SW 1271 (cell line): ENCODE measurements at regions not wholly inside any gene's neighbourhood (a gene's known extent, or its start where the extent isn't known, plus 50 kb on each side); places are given as distances from the start of the nearest gene placed in this dataset.

Source experiments
- DNase-seq, 2 experiments: peaks; one replicate each; lab custom pipeline; 2025; lab: John Stamatoyannopoulos, UW

GRCh38 chr1:14190508-14190907, 408.0 kb upstream of the KAZN start:
- DNase-seq, result no peak

DNA sequence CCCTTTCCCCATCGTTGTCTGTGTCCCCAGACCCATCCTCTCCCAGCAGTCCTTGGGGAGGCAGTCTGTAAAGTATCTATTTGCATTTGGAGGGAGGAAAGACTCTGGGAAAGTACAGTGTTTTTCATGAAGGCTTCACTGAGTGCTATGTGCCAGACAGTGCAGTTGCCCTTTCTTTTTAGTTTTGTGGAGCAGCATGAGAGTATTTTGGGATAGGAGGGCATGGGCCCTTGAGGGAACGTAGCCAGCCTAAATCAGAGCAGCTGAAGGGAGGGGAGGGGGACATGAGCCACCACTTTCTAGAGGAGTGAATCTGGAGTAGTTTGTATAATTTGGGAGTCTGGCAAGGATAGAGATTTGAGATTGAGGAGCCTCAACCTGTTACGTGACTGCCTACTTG, 404.0 kb upstream of the KAZN start:
- DNase-seq, result no peak

- no peak for DNase-seq
Observed at GRCh38 chr1:14205066-14205465, 393.4 kb upstream of the KAZN start.

- no peak for DNase-seq
Observed at GRCh38 chr1:14215151-14215550, 383.3 kb upstream of the KAZN start.

DNA sequence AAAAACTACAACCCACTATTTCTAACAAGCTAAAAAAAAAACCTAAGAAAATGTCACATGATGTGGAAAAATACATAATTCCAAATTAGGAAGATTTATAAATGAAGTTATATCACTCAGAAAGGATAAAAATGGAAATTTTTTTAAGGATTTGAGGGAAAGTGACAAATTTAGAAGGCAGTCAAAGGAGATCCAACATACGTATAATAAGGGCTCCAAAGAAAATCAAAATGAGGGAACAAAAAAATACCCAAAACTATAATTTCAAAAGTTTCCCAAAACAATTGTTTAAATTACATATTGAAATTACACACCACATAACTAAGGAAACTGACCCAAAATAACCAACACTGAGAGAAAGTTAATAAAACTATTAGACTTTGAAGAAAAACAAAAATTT, 381.1 kb upstream of the KAZN start:
- DNase-seq, result no peak

DNA sequence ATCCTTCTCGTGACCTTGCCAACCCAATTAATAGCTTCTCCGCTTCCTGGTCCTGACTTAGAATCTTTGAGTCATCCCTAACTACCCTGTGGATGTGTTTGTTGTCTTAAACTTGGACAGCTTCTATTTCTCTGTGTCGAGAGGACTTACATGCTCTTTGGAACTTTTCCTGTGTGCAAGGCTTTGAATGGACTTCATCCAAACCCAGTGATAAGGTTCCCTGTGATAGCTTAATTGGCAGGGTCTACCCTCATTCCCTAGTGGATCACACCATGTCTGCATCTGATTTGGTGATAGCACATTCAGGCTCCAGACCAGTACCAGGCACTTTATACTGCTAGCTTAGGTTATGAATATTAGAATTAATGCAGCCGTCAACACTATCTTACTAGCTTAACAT, 378.2 kb upstream of the KAZN start:
- DNase-seq, result no peak

DNA sequence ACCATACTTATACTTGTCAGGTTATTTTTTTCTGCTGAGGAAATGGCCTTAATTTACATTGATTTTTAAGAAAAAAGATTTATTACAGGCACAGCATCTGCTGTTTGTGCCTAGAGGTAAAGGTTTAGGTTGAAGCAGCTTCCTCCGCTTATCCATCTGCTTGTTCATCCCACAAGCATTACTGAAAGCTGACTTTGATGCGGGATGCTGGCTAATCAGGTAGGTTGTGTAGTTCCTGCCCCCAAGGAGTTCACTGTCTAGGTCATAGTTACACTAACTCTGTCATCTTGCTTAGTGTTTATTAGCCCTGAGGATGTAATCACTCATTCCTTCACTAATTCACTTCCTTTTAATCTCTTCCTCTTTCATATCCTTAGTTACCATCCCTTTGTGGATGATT, 377.7 kb upstream of the KAZN start:
- DNase-seq, result no peak

DNA sequence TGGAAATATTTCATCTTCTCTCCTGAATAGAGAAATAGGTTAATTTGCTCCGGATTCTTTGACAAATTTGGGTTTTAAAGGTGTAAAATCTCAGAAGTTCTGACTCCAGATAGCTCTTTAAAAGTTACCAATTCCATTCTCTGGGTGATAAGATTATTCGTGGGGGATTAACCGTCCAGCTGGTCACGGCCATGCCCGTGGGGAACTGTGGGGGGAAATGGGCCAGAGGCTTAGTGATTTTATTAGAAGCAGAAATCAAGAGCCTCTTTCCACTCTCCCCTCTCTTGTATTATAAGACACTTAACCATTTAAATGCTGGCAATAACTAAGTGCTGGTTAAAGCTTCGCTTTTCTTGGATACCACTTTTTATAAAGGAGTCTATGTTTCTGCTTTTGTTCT, 376.4 kb upstream of the KAZN start:
- no peak for DNase-seq

- DNase-seq, result no peak
Observed at GRCh38 chr1:14228677-14229076, 369.8 kb upstream of the KAZN start.

DNA sequence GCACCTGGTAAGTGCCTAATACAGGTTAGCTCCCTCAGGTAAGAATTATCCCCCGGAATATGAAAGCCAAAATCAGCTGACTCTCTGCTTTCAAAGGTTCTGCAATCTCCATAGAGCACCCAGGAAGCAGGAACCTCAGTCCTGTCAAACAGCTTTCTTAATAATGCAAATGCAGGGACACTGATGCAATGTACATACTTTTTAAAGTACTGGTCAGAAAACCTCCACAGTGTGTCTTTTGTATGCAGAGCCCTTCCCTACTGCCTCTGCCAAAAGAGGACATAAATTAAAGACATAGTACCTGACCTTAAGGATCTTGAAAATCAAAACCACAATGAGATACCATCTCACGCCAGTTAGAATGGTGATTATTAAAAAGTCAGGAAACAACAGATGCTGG, 365.0 kb upstream of the KAZN start:
- DNase-seq, result no peak

DNA sequence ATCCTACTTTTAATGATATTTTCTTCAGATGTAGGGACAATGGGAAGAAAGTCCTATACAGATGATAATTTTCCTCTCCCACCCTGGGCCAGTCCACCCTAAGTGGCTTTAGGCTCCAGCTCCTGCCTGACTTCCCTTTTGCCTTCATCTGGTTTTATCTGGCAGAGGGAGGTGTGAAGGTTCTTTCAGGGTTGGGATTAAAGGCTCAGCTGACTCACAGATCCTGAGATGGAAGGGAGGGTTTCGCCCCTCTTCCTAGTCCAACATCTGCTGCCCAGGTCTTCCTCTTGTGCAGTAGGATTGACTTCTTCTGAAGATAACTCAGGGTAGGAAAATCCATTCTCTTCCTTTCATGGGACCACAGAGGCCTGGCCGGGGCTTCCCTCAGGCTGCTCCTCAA, 362.4 kb upstream of the KAZN start:
- no peak for DNase-seq

- DNase-seq, result no peak
Observed at GRCh38 chr1:14238472-14239307, 359.8 kb upstream of the KAZN start.

GRCh38 chr1:14240265-14240664, 358.2 kb upstream of the KAZN start:
- no peak for DNase-seq

DNA sequence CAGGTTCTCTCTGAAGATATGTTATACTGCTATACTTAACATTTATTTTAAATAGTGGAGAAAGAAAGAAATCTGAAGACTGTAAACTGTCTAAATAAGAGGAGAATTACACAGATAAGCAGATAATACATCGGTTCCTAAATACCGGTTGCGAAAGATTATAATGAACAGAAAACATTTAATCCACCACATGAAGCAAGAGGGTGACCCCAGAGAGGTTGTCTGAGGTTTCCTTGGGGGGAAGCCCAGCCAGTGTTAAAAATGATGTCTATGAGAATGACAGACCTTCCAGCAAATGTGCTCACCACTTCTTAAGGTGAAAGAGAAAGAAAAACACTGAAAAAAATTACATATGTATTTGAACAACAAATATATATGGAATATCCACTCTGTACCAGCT, 356.4 kb upstream of the KAZN start:
- DNase-seq, result no peak

DNA sequence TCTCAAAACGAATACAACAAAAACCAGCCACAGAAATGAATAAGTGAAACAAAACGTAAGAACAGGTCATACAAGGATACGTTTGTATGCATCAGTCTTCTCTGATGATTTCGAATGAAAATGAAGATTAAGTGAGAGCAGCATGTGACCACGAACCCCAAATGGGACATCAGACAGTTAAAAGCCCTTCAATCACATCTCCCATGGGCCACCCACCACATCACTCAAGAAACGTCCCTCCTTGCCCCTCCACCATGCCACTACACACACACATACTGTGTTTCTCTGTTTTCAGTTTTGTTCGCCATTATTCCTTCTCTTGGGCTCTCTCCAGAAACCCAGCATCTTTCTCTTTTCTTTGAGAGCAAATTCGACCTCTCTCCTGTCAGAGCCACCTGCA, 355.6 kb upstream of the KAZN start:
- no peak for DNase-seq

DNA sequence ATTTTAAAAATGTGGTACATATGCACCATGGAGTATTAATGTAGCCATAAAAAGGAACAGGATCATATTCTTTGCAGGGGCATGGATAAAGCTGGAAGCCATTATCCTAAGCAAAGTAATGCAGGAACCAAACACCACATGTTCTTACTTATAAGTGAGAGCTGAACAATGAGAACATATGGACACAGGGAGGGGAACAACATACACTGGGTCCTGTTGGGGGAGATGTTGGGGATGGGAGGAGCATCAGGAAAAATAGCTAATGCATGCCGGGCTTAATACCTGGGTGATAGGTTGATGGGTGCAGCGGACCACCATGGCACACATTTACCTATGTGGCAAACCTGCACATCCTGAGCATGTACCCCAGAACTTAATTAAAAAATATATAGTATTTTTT, 352.5 kb upstream of the KAZN start:
- no peak for DNase-seq

DNA sequence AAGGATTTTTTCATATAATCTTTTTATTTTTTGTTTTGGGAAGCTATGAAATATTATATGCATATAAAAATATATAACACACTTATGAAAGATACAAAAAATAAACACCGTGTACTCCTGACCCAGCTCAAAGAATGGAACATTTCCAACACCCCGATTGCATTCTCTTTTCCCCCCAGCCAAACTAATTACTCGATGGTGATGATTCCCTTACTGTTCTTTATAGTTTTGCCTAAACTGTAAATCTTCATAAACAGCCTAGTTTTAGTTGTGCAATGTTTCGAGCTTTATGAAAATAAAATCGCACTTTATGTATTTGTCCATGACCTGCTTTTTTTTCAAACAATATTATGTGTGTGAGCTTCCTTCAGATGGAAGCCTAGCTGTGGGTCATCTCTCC, 352.0 kb upstream of the KAZN start:
- no peak for DNase-seq

DNA sequence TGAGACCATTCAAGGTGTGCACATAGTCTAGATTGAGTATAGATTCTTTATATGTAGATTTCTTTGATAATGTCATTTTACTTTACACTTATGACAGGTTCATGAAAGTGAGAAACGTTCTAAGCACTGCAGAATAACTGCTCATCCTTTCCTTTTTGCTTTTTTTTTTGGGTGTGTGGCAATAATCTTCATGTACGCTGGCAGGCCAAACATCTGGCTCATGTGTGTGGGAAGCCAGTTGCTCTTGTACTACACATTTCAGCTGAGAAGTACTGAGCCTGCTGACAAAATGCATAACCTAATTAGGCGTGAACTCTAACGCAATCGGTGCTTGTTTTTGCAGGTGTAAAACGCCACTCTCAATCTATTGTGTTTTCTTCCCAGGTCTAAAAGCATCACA, 350.8 kb upstream of the KAZN start:
- DNase-seq, result no peak

DNA sequence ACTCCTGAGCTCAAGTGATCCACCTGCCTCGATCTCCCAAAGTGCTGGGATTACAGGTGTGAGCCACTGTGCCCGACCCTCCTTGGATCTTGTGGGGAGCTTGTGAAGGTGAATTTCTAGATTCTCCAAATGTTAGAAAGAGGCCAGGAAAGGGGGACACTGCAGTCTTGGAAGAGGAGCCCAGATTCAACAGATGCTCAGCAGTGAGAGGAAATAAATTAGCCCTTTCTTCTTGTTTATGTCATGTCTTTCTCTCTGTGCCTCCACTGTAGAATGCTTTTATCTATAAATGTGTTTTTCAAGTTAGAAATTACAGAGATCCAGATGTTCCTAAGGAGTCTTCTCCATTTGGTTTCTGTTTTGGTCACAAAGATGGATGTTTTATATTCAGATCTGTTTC, 346.6 kb upstream of the KAZN start:
- no peak for DNase-seq

DNA sequence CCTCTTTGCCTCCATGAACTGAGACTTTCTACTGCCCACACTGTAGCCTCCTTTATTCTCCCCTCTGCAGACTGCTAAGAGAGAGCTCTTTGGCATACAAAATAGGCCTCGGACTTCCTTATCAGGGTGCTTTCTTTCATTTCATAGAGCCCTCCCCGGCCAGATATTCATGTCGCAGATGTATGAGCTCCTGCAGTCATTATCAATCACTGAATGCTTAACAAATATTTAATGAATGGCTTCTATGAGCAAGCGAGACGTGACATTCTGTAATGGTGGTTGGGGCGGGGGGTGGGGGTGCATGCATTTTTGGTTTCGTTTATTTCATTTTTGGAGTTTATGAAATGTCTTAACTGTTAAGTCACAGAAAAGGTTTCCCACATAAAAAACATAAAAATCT, 344.8 kb upstream of the KAZN start:
- no peak for DNase-seq

- DNase-seq, result no peak
Observed at GRCh38 chr1:14254251-14254650, 344.2 kb upstream of the KAZN start.

GRCh38 chr1:14255233-14255632, 343.3 kb upstream of the KAZN start:
- DNase-seq, result no peak

- DNase-seq, result no peak
Observed at GRCh38 chr1:14255711-14256110, 342.8 kb upstream of the KAZN start.

DNA sequence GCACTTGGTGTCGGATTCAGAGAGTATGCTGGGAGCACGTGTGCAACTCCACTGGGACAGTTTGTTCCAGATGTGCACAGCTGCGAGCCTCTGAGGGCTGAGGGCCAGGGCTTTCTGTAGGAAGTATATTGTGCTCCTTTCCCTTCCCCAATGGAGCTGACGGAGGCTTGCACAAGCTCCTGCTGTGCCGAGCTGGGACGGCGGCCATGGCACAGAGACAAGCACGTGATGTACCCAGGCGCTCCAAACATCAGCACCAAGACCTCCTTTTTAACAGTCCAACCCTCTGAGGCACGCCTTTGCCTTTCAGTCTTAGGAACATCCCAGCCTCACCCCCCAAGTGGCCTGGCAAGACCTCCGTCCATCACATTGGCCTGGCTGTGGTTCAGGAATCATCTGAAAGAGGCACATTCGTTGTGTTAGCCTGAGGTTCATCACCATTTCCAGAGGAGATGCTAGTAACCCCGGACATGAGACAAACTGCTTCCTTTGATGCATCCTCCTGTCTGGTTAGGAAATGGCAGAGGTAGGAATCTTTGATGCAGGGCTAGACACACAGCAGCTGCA, 339.2 kb upstream of the KAZN start:
- no peak for DNase-seq
